Frontal cortex (tissue), 3 donors: ENCODE measurements at regions not wholly inside any gene's neighbourhood (a gene's known extent, or its start where the extent isn't known, plus 50 kb on each side); places are given as distances from the start of the nearest gene placed in this dataset.
"Not testable (repeated sequence)": the region's sequence is repeated elsewhere in the genome, so short reads cannot be mapped to it uniquely, and the experiment has no call there.

Experiments used
- DNase-seq, 2 donors: peaks; one replicate each; pipeline ENCODE4 v3.0.0; 2012; ENCODE audit warnings: low spot score in 2 of 2
- FAIRE-seq: peaks from 2 replicates; lab custom pipeline; 2012; peaks lifted over from hg19 to GRCh38; lab: Jason Lieb, UNC
- donor health status: control.
- donor health status: control.
- donor health status: control.

GRCh38 chr18:1097991-1098735 is 193.5 kb downstream of the ADCYAP1 start:
- not testable (repeated sequence) for FAIRE-seq, DNase-seq

- FAIRE-seq (no peak), DNase-seq (no peak)
Observed at GRCh38 chr18:1102848-1103247, 198.2 kb downstream of the ADCYAP1 start.

GRCh38 chr18:1103537-1103936 is 198.9 kb downstream of the ADCYAP1 start:
- no peak for DNase-seq
- FAIRE-seq, result no peak

GRCh38 chr18:1104181-1104881 is 199.7 kb downstream of the ADCYAP1 start:
- DNase-seq, result no peak
- FAIRE-seq, result no peak

- no peak for FAIRE-seq
Observed at GRCh38 chr18:1124495-1124894, 219.8 kb downstream of the ADCYAP1 start.

DNA sequence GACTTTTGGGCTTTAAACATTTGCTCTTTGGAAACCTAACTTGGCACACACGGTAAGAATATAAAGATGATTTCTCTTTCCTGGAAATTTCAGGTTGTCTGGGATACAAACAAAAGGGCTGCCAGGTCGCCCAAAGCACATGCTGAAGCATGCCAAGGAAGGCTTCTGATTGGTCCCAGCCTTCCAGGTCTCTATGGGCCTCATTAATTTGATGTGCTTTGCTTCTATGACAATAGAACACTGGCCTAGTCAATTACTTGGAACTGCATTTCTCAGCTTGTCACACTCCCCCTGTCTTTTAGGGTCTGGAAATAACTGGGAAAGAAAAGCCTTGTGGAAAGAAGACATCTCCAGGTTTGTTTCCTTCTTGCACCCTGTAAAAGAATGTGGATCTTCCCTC is 228.9 kb downstream of the ADCYAP1 start:
- DNase-seq (no peak), FAIRE-seq (no peak)

More at GRCh38 chr18:1124495-1124894, 219.8 kb downstream of the ADCYAP1 start:
- no peak for DNase-seq

- no peak for DNase-seq
- no peak for FAIRE-seq
Observed at GRCh38 chr18:1147730-1148129, 243.1 kb downstream of the ADCYAP1 start.

DNA sequence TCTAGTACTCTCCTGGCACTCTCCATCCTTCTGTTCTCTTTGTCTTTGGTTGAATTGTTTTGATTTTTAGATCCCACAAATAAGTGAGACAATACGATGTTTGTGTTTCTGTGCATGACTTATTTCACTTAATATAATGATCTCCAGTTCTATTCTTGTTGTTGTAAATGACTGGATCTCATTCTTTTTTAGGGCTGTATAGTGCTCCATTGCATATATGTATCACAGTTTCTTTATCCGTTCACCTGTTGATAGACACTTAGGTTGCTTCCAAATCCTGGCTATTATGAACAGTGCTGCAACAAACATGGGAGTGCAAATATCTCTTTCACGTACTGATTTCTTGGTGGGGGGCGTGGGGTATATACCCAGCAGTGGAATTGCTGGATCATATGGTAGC is 245.0 kb downstream of the ADCYAP1 start:
- no peak for FAIRE-seq

GRCh38 chr18:1150344-1150743 is 245.7 kb downstream of the ADCYAP1 start:
- DNase-seq, result no peak
- FAIRE-seq, result no peak

More for the DNA sequence above, 245.0 kb downstream of the ADCYAP1 start:
- DNase-seq, result no peak

- not testable (repeated sequence) for FAIRE-seq, DNase-seq
Observed at GRCh38 chr18:1152958-1153357, 248.3 kb downstream of the ADCYAP1 start.

GRCh38 chr18:1173593-1173992 is 268.9 kb downstream of the ADCYAP1 start:
- DNase-seq (no peak), FAIRE-seq (no peak)

DNA sequence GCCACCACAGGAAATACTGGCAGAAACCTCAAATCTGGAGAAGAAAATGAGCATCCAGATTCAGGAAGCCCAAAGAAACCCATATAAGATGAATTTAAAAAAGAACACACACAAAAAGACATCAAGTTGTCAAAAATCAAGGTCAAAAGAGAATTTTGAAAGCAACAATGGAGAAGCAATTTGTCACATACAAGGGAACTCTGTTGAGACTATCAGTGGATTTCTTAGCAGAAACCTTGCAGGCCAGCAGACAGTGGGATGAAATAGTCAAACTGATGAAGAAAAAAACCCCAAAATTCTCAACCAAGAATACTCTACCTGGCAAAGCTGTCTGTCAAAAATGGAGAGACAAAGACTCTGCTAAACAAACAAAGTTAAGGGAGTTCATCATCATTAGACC is 272.6 kb downstream of the ADCYAP1 start:
- FAIRE-seq (no peak), DNase-seq (no peak)

GRCh38 chr18:1191341-1191740 is 286.7 kb downstream of the ADCYAP1 start:
- DNase-seq (no peak), FAIRE-seq (no peak)

GRCh38 chr18:1213126-1213525 is 308.5 kb downstream of the ADCYAP1 start:
- DNase-seq, result no peak

GRCh38 chr18:1222880-1223279 is 318.2 kb downstream of the ADCYAP1 start:
- FAIRE-seq (no peak), DNase-seq (no peak)

More at GRCh38 chr18:1213126-1213525, 308.5 kb downstream of the ADCYAP1 start:
- FAIRE-seq, result no peak

DNA sequence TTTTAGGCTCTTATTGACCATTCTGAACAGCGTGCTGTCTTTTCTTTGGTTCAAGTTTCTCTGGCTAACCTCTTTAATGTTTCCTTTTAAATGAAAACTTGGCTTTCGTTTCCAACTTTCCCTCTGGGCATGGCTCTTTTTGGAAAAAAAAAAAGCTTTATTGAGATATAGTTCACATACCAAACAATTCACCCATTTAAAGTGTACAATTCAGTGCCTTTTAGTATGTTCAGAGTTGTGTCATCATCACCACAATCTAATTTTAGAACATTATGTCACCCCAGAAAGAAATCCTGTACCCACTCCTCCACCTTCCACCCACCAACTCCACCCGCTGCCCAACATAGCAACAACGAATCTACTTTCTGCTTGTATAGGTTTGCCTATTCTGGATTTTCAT is 322.4 kb downstream of the ADCYAP1 start:
- FAIRE-seq, result no peak
- no peak for DNase-seq

- DNase-seq (no peak), FAIRE-seq (no peak)
Observed at GRCh38 chr18:1229634-1230033, 325.0 kb downstream of the ADCYAP1 start.

GRCh38 chr18:1232867-1233266 is 328.2 kb downstream of the ADCYAP1 start:
- no peak for DNase-seq
- FAIRE-seq, result no peak

- FAIRE-seq (no peak), DNase-seq (no peak)
Observed at GRCh38 chr18:1240701-1241100, 336.0 kb downstream of the ADCYAP1 start.

GRCh38 chr18:1244397-1245122 is 339.9 kb downstream of the ADCYAP1 start:
- DNase-seq, result no peak
- FAIRE-seq, result no peak

DNA sequence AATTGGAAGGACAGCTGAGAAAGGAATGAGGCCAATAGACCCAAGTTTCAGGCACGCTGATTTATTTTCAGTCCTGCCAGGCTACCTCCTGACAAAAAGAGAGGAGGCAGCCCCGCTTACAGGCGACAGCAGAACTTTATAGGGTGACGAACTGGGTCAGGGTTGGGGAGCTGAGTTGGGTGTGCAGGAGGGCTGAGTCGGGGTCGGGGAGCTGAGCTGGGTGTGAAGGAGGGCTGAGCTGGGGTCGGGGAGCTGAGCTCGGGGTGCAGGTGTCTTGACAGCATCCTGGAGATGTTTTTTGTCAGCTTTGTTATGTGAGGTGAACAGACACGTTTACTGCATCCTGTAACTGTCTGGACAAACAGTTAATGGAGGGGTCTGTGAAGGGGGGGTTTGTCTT is 342.2 kb downstream of the ADCYAP1 start:
- DNase-seq (no peak), FAIRE-seq (no peak)
